Adrenal gland (tissue), 5 donors: ENCODE measurements at regions not wholly inside any gene's neighbourhood (a gene's known extent, or its start where the extent isn't known, plus 50 kb on each side); places are given as distances from the start of the nearest gene placed in this dataset.

Experiments used
- POLR2A ChIP-seq, 2 donors: fragments of 450-650 bp; IDR thresholded peaks; one replicate each; pipeline ENCODE4 v1.6.1; 2017; ENCODE audit warnings: antibody characterized with exemption in 2 of 2, mild to moderate bottlenecking in 2 of 2, moderate library complexity in 1 of 2
- TF ChIP-seq, protein P1 (sequence below), 6 experiments: fragments of 450-650 bp in 4 of 6; fragments of 200-600 bp in 2 of 6; sonication (generic) in 1 of 6; IDR thresholded peaks; 1 replicate in 5 of 6; 2 replicates in 1 of 6; pipeline versions ENCODE4 v1.5.1 to v1.8.0; 2016 to 2021; ENCODE audit warnings: antibody characterized with exemption in 6 of 6, mild to moderate bottlenecking in 2 of 6, moderate library complexity in 1 of 6
- donor health status: DM: no; HTN: no; CAD: no.

DNA sequence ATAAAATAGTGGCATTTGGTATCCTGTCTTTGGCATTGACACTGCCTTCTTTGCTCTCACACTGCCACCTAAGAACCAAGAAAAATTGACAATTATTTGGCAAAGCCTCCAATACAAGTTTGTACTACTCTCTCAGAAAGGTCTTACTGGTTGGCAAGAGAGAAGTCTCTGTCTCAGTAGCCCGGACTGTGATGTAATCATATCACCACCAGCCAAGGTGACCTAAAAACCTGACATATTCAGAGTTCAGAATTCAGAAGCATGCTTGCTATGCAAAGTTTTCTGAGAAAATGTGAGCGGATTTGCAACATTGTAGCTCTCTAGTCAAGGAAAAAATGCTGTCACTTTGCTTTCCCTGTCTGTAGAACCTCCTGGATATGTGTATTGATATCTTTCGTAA, 196.0 kb downstream of the CDH7 start:
- TF ChIP-seq, protein P1, sequence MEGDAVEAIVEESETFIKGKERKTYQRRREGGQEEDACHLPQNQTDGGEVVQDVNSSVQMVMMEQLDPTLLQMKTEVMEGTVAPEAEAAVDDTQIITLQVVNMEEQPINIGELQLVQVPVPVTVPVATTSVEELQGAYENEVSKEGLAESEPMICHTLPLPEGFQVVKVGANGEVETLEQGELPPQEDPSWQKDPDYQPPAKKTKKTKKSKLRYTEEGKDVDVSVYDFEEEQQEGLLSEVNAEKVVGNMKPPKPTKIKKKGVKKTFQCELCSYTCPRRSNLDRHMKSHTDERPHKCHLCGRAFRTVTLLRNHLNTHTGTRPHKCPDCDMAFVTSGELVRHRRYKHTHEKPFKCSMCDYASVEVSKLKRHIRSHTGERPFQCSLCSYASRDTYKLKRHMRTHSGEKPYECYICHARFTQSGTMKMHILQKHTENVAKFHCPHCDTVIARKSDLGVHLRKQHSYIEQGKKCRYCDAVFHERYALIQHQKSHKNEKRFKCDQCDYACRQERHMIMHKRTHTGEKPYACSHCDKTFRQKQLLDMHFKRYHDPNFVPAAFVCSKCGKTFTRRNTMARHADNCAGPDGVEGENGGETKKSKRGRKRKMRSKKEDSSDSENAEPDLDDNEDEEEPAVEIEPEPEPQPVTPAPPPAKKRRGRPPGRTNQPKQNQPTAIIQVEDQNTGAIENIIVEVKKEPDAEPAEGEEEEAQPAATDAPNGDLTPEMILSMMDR (IDR thresholded peaks at IDR 0.05), result no peak
- no peak for TF ChIP-seq POLR2A (IDR thresholded peaks at IDR 0.05)
